SIG-M5 (cell line): ENCODE measurements at regions not wholly inside any gene's neighbourhood (a gene's known extent, or its start where the extent isn't known, plus 50 kb on each side); places are given as distances from the start of the nearest gene placed in this dataset.

Source experiments
- DNase-seq: peaks from one replicate; lab custom pipeline; 2025; lab: John Stamatoyannopoulos, UW

- DNase-seq = no peak
These were observed 493.0 kb upstream of the FAM241A start for GRCh38 chr4:111652236-111652635.

- no peak for DNase-seq
These were observed 492.3 kb upstream of the FAM241A start for GRCh38 chr4:111652986-111653385.

GRCh38 chr4:111662496-111662895 is 482.8 kb upstream of the FAM241A start:
- no peak for DNase-seq

GRCh38 chr4:111664308-111664945 is 480.8 kb upstream of the FAM241A start:
- DNase-seq = no peak

- DNase-seq = no peak
These were observed 478.4 kb upstream of the FAM241A start for GRCh38 chr4:111666826-111667360.

- no peak for DNase-seq
These were observed 473.5 kb upstream of the FAM241A start for GRCh38 chr4:111671756-111672155.

- DNase-seq = no peak
These were observed 469.5 kb upstream of the FAM241A start for GRCh38 chr4:111675746-111676145.

- DNase-seq = no peak
These were observed 468.7 kb upstream of the FAM241A start for GRCh38 chr4:111676533-111676932.

- DNase-seq = no peak
These were observed 466.8 kb upstream of the FAM241A start for GRCh38 chr4:111678479-111678878.

- no peak for DNase-seq
These were observed 466.3 kb upstream of the FAM241A start for GRCh38 chr4:111678908-111679307.

- no peak for DNase-seq
These were observed 464.0 kb upstream of the FAM241A start for GRCh38 chr4:111681270-111681669.

- DNase-seq = no peak
These were observed 463.5 kb upstream of the FAM241A start for GRCh38 chr4:111681751-111682150.

GRCh38 chr4:111685205-111685604 is 460.0 kb upstream of the FAM241A start:
- no peak for DNase-seq

- DNase-seq = no peak
These were observed 456.0 kb upstream of the FAM241A start for GRCh38 chr4:111689214-111689613.

- no peak for DNase-seq
These were observed 455.5 kb upstream of the FAM241A start for GRCh38 chr4:111689731-111690130.

- no peak for DNase-seq
These were observed 451.5 kb upstream of the FAM241A start for GRCh38 chr4:111693758-111694157.

- DNase-seq = no peak
These were observed 449.6 kb upstream of the FAM241A start for GRCh38 chr4:111695677-111696076.

GRCh38 chr4:111696505-111696904 is 448.7 kb upstream of the FAM241A start:
- DNase-seq = no peak

GRCh38 chr4:111697176-111697942 is 447.9 kb upstream of the FAM241A start:
- DNase-seq = no peak

GRCh38 chr4:111698361-111698760 is 446.9 kb upstream of the FAM241A start:
- no peak for DNase-seq

- DNase-seq = no peak
These were observed 446.1 kb upstream of the FAM241A start for GRCh38 chr4:111699165-111699564.

GRCh38 chr4:111701102-111701501 is 444.2 kb upstream of the FAM241A start:
- no peak for DNase-seq

- no peak for DNase-seq
These were observed 437.8 kb upstream of the FAM241A start for GRCh38 chr4:111707491-111707890.
